ENCODE measurements at regions not wholly inside any gene's neighbourhood (a gene's known extent, or its start where the extent isn't known, plus 50 kb on each side); places are given as distances from the start of the nearest gene placed in this dataset.

DNA sequence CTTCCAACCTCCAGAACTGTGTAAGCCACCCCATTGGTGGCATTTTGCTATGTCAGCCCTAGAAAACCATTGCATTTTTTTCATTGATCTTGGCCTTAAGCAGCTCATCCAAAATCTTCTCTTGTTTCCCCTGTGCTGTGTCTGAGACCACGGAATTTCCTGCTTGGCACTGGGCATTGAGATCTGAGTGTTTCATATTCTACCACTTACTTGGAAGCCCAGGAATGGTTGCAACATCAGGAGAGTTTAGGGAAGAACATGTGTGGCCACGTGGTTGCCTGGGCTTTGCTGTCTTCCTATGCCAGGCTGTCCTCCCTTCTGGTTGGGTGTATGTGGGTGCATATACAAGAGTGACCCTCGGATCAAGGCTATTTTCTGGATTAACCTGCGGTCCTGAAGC is 139.3 kb upstream of the PMEPA1 start:
- DNase-seq (ENCODE audit: low spot score): no peak

DNA sequence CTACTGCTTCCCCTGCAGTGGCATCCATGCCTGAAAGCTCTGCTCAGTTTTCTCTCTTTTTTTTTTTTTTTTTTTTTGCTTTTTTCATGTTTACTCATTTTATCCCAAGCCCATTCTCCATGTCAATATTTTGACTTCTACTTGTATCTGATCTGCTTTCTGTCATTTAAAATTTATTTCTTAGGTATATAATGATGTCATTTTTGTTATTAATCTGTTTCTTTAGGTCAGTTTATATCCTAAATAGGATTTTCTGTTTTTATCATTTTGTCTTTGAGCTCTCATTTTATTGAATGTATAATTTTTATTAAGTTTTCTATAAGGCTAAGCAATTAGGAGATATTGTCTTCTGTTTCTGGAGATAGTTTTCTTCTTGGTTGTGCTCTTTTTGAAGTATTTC is 138.5 kb upstream of the PMEPA1 start:
- DNase-seq (ENCODE audit: low spot score): no peak

DNA sequence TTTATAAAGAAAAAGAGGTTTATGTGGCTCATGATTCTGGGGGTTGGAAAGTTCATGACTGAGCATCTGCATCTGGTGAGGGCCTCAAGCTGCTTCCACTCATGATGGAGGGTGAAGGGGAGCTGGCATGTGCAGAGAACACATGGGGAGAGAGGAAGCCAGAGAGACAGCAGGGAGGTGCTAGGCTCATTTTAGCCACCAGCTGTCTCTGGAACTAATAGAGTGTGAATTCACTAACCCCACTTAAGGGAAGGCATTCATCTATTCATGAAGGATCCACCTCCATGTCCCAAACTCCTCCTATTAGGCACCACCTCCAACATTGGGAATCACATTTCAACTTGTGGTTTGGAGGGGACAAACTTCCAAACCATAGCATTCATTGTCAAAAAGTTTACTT is 137.3 kb upstream of the PMEPA1 start:
- DNase-seq (ENCODE audit: low spot score): no peak

DNA sequence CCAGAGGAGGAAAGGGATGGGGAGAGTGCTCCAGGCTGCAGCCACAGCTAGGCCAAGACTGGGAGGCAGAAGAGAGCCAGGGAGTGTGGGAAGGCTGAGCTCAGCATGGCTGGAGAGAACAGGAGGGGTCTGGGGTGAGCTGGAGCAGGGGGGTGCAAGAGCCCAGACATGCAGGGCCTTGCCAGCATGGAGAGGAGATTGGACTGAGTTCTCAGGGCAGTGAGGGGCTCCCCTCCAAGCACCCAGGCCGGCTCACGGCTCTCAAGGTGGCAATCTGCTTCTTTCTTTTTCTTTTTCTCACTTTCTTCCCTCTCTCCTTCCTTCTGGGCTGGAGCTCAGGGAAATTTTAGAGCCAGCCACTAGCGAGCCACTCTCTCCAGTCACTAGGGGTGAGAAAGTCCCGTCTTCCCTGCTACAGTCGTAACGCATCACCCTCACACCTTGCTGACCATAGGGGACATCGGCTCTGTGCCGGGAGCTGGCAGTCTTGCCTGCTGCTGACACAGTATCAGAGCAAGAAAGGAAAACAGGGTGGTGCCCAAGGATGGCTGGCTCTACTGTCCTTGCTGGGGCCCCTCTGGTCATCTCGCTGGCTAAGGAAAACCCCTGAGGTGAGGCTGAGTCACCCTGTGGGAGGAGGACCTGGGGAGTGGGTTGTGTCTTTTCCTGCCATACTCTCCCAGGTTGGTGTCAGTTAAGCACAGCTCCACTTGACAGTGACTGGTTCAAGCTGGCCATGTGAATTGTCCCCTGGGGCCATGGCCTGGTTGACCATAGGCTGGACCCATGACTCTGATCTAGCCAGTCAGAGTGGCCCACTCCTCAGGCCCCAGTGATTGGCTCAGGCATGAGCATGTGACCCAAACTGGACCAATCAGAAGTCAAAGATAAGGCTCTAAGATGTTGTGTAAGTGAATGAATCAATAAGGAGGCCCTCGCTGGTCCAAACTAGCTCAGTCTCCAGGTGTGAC is 135.1 kb upstream of the PMEPA1 start:
- no peak for DNase-seq (ENCODE audit: low spot score)

DNA sequence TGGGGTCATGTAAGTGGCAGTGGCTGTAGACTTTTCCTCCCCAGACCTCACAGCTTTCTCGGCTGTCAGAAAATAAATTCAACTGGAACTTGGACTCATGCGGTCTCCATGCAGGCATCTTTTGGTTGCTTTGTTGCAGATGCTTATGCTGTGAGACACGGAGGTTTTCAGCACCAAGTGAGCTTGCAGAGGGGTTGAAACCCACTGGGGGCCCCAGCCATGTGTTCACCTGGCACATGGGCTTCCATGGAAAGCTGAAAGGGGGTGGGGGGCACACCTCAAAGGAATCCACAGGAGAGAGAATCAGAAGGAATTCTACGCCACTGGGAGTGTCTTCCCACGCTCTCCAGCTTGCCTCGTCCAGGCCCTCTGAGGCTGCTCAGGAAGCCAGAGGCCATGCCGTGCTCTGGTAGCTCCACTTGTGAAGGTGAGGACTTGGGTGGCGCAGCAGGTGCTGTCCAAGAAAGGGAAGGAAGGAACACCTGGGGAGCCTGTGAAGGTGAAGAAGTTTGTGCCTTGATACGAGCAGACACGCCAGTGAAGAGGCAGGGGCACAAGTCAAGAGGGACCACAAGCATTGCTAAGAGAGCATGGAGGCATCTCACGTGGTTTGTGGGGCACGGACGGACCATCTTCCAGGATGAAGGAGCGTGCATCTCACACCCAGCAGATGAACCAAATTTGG is 134.3 kb upstream of the PMEPA1 start:
- no peak for DNase-seq (ENCODE audit: low spot score)

DNA sequence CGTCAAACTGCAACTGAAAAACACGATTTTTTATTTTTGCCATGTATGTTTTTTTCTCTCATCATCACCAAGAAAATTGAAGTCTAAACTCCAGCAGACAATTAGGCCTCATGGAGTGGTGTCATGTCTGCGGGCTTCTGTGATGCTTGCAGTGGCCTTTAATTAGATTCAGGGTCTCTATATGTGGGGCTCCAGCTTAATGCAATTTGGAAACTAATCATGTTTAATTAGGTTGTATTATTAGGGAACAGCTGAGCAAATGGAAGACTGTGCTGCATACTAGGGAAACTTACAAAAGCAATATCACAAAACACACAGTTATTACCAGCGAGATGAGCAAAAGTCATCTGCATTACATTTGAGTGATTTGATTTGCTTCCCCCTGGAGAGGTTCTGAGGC is 132.9 kb upstream of the PMEPA1 start:
- DNase-seq (ENCODE audit: low spot score): no peak

- DNase-seq (ENCODE audit: low spot score): no peak
These were observed 131.6 kb upstream of the PMEPA1 start for GRCh38 chr20:57841297-57841866.

- DNase-seq (ENCODE audit: low spot score): no peak
These were observed 130.9 kb upstream of the PMEPA1 start for GRCh38 chr20:57840504-57841296.

GRCh38 chr20:57840066-57840465 is 130.3 kb upstream of the PMEPA1 start:
- DNase-seq (ENCODE audit: low spot score): no peak

DNA sequence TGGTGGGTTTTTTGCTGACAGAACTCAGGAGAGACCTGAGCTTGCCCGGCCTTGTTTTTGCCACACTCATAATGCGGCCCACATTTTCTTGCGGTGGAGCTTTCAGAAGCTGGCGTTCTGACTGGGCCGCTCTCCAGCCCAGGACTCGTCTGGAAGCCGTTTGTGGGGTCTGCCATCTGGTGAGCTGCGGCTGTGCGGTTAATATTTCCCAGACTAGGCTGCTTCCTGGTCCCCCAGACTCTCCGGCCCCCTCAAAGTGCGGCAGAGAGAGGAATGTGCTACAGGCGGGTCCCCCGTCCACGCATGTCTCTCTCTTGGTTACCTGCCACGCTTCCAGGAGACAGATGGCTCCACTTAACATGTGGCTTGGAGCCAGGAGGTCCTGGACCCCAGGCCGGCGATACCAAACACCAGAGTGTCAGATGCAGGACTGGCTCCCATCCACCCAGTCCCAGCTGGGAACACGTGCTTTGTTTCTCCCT is 128.9 kb upstream of the PMEPA1 start:
- no peak for DNase-seq (ENCODE audit: low spot score)

- DNase-seq (ENCODE audit: low spot score): no peak
These were observed 127.6 kb upstream of the PMEPA1 start for GRCh38 chr20:57837208-57838035.

DNA sequence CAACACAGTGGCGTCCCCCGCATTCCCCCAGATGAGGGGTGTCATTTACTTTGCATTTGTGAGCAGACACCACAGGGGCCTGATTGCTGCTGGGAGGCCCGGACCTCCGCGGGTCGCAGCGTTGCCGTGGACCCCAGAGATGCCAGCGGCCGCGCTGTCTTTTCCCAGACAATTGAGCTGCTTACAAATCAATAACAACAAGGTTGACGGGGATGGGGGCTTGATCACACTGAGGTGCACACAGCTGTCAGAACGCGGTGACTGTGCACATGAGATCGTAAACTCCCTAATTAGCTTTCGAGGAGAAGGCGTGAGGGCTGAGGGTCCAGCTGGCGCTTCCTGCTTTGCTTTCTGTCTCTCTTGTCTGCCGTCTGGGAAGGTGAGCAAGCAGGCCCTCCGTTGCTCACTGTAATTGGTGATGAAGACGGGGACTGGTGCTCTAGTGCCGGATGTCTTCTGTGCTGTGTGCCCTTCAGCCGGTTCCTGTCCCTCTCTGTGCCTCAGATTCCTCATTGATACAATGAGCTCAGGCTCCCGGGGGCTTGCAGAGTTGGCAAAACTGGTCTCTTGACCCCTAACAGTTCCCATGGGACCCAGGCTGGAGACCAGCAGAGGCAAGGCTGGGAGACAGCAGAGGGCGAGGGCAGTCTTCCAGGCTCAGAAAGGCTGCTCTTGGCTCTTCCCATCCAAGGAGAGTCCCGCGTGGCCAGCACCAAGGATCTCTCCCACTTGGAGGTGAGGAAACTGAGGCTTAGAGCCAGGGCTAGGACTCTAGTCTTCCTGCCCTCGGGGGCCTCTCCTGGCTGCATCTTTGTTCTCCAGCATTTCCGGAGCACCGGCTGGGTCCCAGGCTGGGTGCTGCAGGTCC is 126.0 kb upstream of the PMEPA1 start:
- DNase-seq (ENCODE audit: low spot score): no peak

- DNase-seq (ENCODE audit: low spot score): no peak
These were observed 125.2 kb upstream of the PMEPA1 start for GRCh38 chr20:57835074-57835452.

- no peak for DNase-seq (ENCODE audit: low spot score)
These were observed 124.7 kb upstream of the PMEPA1 start for GRCh38 chr20:57834306-57835073.

- no peak for DNase-seq (ENCODE audit: low spot score)
These were observed 122.3 kb upstream of the PMEPA1 start for GRCh38 chr20:57831993-57832585.

- no peak for DNase-seq (ENCODE audit: low spot score)
These were observed 121.6 kb upstream of the PMEPA1 start for GRCh38 chr20:57831326-57831992.

DNA sequence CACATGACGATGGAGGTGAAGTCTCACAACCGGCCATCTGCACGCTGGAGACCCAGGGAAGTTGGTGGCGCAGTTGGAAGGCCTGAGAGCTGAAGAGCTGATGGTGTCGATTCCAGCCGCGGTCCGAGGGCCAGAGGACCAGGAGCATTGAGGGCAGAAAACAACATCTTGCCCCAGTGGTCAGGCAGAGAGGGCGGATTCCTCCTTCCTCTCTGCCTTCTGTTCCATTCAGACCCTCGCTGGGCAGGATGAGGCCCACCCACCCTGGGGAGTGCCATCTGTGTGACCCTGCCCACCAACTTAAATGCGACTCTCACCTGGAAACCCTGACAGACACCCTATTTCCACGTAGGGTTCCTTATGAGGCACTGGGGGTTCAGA is 120.7 kb upstream of the PMEPA1 start:
- DNase-seq (ENCODE audit: low spot score): no peak

- DNase-seq (ENCODE audit: low spot score): no peak
These were observed 120.1 kb upstream of the PMEPA1 start for GRCh38 chr20:57829805-57830514.
